CD4-positive, alpha-beta T cell treated with Interleukin-2 at 100 ng/mL for 4 hours (primary cell): ENCODE measurements at regions not wholly inside any gene's neighbourhood (a gene's known extent, or its start where the extent isn't known, plus 50 kb on each side); places are given as distances from the start of the nearest gene placed in this dataset.
"Not testable (repeated sequence)": the region's sequence is repeated elsewhere in the genome, so short reads cannot be mapped to it uniquely, and the experiment has no call there.

Experiments used
- DNase-seq: peaks from one replicate; pipeline ENCODE4 v3.0.0-alpha.2; 2020; ENCODE audit warnings: low spot score

DNA sequence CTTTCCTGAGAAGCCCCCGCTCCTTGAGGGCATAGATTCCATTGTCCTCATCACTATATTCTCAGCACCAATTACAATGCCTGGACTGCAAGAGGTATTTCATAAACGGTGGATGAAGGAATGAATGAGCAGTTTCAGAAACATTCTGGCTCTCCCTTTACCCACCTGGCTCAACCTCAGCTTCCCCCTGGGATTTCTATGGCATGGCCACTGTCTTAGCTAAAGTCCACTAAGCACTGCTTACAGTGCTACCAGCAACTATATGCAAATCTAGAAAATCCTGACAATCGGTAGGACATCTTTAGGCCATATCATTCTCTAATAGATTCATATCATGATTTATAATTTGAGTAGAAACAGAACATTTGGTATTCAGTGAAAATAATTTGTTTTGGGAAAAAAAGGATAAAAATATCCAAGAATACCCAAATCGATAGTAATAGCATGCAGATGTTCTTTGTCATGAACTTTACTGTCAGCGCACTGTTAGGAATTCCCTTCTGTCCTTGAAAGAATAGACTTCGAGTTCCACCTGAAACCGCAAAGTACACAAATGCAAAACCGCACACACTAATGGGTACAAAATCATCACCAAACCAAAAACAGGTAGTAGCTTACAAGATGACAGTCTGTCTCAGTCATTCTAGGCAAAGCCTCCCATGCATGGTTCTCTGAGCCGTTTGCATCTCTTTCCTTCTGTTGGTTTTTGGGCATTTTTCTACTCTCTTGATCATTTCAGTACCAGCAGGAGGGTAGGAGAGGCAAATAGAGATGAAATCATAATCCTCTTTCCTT is 303.6 kb upstream of the ID2 start:
- DNase-seq = no peak

GRCh38 chr2:8379128-8379527 is 302.7 kb upstream of the ID2 start:
- DNase-seq = no peak

- DNase-seq = no peak
Observed at GRCh38 chr2:8379549-8379948, 302.3 kb upstream of the ID2 start.

DNA sequence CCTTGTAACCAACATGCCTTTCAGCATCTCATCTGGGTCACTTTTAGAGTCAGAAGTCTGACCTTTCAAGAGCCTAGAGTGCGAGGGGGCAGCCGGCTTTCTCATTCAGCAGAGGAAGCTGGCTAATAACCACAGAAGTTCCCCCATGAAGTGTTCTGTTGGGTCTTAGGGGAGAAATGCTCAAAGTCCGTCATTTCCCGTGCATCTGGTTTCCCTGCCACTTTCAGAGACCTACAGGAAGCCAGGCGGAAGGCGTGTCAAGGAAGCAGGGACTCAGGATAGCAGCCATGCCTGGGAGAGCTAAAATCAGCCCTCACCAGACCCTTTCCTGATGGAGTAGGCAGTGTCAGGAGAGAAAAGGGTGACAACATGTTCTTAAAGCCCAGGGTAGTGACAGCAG is 301.8 kb upstream of the ID2 start:
- no peak for DNase-seq

GRCh38 chr2:8380566-8380965 is 301.3 kb upstream of the ID2 start:
- DNase-seq = no peak

DNA sequence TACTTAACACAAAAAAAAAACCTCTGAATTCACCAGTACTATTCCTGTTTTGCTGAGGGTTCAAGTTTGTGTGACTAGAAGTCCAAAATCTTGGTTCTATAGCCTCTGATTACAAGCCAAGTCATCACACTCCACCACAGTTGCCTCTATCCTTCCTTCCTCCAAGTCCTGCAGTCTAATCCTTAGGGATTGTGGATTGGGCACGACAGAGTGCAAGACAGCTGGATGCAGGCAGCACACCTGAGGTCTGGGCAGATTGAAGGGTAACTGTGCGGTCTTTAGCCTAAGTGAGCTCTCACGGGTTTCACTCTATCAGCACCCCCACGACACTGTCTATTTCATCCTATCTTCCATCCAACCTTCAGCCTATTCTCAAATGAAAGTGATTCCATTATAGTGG is 299.4 kb upstream of the ID2 start:
- DNase-seq = no peak

- not testable (repeated sequence) for DNase-seq
Observed at GRCh38 chr2:8386748-8387147, 295.1 kb upstream of the ID2 start.

DNA sequence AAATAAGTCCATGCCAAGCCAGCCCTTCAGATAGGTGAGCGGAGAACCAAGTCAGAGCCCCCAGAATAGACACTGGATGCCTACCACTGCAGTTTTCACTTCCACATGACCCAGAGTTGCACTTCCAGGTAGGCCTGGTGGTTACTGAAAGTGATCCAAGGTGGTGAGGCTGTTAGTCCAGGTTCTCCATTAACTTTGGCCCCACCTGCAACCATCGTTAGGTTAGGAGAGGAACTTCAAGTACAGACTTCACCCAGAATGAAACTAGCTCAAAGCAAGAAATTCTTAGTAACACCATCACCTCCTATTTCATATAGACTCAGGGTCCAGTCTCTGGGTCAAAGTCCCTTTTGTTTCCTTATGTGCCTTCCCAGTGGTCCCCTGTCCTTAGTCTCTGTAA is 293.1 kb upstream of the ID2 start:
- DNase-seq = no peak

- no peak for DNase-seq
Observed at GRCh38 chr2:8389431-8390108, 292.3 kb upstream of the ID2 start.

DNA sequence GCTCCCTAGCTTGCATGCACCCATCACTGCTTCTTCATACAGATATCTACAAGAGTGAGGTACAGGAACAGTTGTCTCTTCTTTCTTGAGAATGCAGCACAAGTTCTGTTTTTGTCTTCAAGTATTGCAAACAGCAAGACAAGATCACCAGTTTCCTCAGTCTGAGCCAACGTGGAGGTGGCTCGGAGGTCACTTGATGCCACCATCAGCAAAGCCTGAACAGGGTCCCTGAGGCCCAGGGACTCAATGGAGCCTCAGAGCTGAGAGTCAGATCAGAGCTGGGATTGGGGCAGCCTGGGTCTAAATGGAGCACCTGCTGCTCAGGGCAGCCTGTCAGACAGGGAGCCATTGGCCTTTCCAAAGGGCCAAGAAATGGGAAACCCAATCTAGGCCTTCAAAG is 290.7 kb upstream of the ID2 start:
- no peak for DNase-seq

- no peak for DNase-seq
Observed at GRCh38 chr2:8391584-8391983, 290.3 kb upstream of the ID2 start.

DNA sequence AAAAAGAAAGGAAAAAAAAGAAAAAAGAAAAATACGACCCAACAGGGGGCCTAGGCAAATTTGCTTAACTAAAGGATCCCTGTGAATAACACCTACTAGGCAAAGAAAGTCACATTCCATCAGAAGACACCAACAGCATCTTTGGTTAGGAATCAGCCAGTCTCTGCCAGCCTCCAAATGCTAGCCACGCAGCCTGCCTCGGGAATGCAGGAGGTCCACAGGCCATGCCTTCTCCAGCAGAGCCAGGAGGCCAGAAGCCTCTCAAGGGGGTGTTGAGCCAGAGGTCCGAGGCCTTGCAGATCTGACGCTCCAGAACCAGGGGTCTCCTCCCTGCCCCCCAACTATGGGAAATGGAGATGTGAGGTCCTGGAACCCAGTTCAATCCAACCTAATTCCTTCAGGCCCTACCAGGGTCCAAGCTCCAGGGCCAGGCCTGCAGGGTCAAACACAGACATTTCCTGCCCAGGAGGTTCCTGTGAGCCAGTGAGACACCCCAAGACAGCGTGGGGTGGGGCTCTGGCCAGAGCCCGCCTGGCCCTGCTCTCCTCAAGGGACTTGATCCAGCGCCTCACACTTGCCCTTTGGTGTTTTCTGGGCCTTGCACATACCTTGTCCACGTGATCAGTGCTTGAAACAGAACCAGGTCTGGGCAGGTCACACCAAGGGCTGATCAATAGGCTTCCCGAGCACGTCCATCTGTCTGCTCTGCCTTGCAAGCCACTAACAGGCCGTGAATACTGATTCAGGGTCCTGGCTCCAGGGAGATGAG is 289.6 kb upstream of the ID2 start:
- no peak for DNase-seq

DNA sequence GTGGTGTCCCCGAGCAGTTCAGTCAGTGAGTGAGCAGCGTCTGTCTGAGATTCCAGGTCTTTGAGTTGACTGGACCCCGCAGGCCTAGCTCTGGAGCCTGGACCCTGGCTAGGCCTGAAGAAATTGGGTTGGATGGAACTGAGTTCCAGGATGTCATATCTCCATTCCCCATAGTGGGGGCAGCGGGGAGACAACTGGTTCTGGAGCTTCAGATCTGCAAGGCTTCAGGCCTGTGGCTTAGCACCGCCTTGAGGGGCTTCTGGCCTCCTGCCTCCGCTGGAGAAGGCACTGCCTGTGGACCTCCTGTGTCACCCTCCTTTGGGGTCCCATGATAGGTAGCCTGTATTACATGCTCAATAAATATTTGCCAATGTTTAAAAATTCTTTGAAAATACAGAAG is 288.4 kb upstream of the ID2 start:
- no peak for DNase-seq

- no peak for DNase-seq
Observed at GRCh38 chr2:8394131-8394530, 287.7 kb upstream of the ID2 start.

DNA sequence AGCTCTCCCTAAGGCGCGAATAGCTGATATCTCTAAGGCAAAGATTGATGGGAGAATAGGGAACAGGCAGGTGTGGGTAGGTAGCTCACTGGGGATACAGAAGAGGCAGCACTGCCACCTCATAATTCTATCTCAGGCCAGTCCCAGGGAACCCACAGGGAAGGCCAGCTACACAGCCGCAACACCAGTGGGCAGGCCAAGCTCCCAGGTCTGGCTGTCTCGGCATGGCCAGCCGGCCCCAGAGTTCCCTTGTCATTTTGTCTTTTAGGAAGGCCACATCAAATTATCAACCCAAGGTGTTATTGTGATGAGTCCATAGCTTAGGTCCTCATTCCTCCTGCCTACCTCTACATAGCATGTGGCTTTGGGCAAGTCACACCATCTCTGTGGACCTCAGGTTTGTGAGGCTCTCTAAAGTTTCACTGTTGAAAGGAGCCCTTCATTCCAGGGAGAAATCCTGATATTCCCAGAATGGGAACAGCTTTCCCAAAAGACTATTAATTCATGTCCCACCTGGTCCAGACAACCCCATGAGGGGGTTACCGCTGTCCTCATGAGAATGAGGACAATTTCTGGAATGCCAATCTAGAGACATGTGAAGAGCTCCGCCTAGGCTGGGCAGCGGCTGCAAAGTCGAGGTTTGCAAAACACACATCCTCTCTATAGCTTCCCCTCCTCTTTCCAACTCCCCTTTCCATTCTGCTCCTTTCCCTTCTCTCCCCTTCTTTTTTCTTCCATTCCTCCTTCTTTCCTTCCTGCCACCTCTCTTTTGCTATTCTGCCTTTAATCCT is 287.1 kb upstream of the ID2 start:
- DNase-seq = no peak

GRCh38 chr2:8395718-8396117 is 286.1 kb upstream of the ID2 start:
- DNase-seq = no peak

DNA sequence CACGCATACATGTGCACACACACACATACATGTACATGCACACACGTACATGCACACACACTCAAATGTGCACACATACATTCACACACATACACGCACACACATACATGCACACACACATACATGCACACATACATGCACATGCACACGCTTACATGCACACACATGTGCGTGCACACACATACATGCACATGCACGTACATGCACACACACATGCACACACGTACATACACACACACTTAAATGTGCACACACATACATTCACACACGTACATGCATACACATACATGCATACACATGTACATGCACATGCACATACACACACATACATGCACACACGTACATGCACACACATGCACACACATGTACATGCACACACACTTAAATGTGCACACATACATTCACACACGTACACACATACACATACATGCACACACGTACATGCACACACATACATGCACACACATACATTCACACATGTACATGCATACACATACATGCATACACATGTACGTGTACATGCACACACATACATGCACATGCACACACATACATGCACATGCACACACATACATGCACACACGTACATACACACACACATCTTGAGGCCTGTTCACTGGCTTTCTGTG is 283.7 kb upstream of the ID2 start:
- DNase-seq = no peak

- DNase-seq = no peak
Observed at GRCh38 chr2:8399731-8400130, 282.1 kb upstream of the ID2 start.

GRCh38 chr2:8400196-8400595 is 281.7 kb upstream of the ID2 start:
- no peak for DNase-seq

DNA sequence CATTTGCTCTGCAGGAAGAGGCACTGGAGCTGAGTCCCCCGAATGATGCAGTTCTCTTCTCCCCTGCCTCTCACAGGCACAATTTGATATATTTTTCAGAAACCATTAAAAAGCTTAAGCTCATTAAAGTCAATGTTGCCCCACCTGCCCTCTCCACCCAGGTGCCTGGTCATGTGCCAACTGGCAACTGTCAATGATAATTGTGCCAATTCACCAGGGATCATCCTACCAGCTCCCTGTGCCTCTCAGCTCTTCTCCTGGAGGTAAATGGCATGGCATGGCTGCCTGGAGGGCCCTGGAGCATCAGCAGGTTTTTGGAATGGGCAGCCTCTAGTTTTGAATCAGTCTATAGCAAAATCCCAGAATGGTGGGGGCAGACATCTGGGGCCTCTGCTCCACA is 279.6 kb upstream of the ID2 start:
- no peak for DNase-seq

GRCh38 chr2:8403876-8404275 is 278.0 kb upstream of the ID2 start:
- no peak for DNase-seq

DNA sequence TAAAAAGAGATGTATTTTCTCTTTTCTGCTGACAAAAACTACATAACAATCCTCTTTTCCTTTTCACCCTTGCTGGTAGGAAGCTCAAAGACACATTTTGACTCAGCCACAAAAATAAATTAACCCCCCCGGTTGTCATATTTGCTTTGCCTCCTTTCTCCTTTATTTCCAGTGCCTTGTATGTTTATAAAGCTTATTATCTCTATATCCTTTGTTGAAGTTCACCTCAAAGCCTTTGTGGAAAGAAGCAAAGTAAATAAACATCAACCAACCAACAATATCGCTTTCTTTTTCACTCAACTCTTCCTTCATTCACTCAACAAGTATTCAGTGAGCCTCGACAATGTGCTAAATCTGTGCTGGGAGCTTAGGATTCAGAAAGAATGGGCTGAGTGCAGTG is 276.5 kb upstream of the ID2 start:
- no peak for DNase-seq
